ENCODE measurements at regions not wholly inside any gene's neighbourhood (a gene's known extent, or its start where the extent isn't known, plus 50 kb on each side); places are given as distances from the start of the nearest gene placed in this dataset.
"Not testable (repeated sequence)": the region's sequence is repeated elsewhere in the genome, so short reads cannot be mapped to it uniquely, and the experiment has no call there.

- Histone ChIP-seq H3K9ac (ENCODE audit: low read depth, low read length) (no peak overlapping the region), H3K36me3 (ENCODE audit: control insufficient read depth, insufficient read depth, low read length) (no peaks in the 10 kb centered on the region), H3K27me3 (ENCODE audit: control insufficient read depth, insufficient read depth, low read length) (no peaks in the 10 kb centered on the region), H3K4me1 (ENCODE audit: control insufficient read depth, insufficient read depth, low read length) (no peaks in the 10 kb centered on the region), H3K4me3 (ENCODE audit: low read depth, low read length) (no peak overlapping the region), H3K27ac (ENCODE audit: low read depth, low read length) (no peak overlapping the region), H3K9me3 (ENCODE audit: control insufficient read depth, insufficient read depth, low read length) (no peaks in the 10 kb centered on the region)
These were observed 908.4 kb upstream of the ADGRL4 start for GRCh38 chr1:79914896-79915295.

GRCh38 chr1:79912813-79913212 is 906.3 kb upstream of the ADGRL4 start:
- Histone ChIP-seq H3K4me3 (ENCODE audit: low read depth, low read length) (no peak overlapping the region), H3K9ac (ENCODE audit: low read depth, low read length) (no peak overlapping the region), H3K9me3 (ENCODE audit: control insufficient read depth, insufficient read depth, low read length) (no peaks in the 10 kb centered on the region), H3K36me3 (ENCODE audit: control insufficient read depth, insufficient read depth, low read length) (no peaks in the 10 kb centered on the region), H3K27me3 (ENCODE audit: control insufficient read depth, insufficient read depth, low read length) (no peaks in the 10 kb centered on the region), H3K27ac (ENCODE audit: low read depth, low read length) (no peak overlapping the region), H3K4me1 (ENCODE audit: control insufficient read depth, insufficient read depth, low read length) (peaks cover 7% of the 10 kb centered on the region; the same call in 1 of the 2 replicates)

GRCh38 chr1:79903321-79903720 is 896.8 kb upstream of the ADGRL4 start:
- Histone ChIP-seq H3K36me3 (ENCODE audit: control insufficient read depth, insufficient read depth, low read length) (no peaks in the 10 kb centered on the region), H3K9me3 (ENCODE audit: control insufficient read depth, insufficient read depth, low read length) (no peaks in the 10 kb centered on the region), H3K27me3 (ENCODE audit: control insufficient read depth, insufficient read depth, low read length) (no peaks in the 10 kb centered on the region), H3K27ac (ENCODE audit: low read depth, low read length) (no peak overlapping the region), H3K4me3 (ENCODE audit: low read depth, low read length) (no peak overlapping the region), H3K9ac (ENCODE audit: low read depth, low read length) (no peak overlapping the region), H3K4me1 (ENCODE audit: control insufficient read depth, insufficient read depth, low read length) (peaks cover 3% of the 10 kb centered on the region; the same call in 1 of the 2 replicates)

GRCh38 chr1:79902418-79902817 is 895.9 kb upstream of the ADGRL4 start:
- Histone ChIP-seq H3K4me3 (ENCODE audit: low read depth, low read length) (no peak overlapping the region), H3K36me3 (ENCODE audit: control insufficient read depth, insufficient read depth, low read length) (no peaks in the 10 kb centered on the region), H3K27ac (ENCODE audit: low read depth, low read length) (no peak overlapping the region), H3K9ac (ENCODE audit: low read depth, low read length) (no peak overlapping the region), H3K9me3 (ENCODE audit: control insufficient read depth, insufficient read depth, low read length) (no peaks in the 10 kb centered on the region), H3K27me3 (ENCODE audit: control insufficient read depth, insufficient read depth, low read length) (no peaks in the 10 kb centered on the region), H3K4me1 (ENCODE audit: control insufficient read depth, insufficient read depth, low read length) (no peaks in the 10 kb centered on the region)

GRCh38 chr1:79899914-79900313 is 893.4 kb upstream of the ADGRL4 start:
- no peaks in the 10 kb centered on the region for H3K36me3 ChIP-seq (ENCODE audit: control insufficient read depth, insufficient read depth, low read length)
- H3K9ac ChIP-seq (ENCODE audit: low read depth, low read length) = no peak overlapping the region
- H3K4me1 ChIP-seq (ENCODE audit: control insufficient read depth, insufficient read depth, low read length) = no peaks in the 10 kb centered on the region
- H3K9me3 ChIP-seq (ENCODE audit: control insufficient read depth, insufficient read depth, low read length) = no peaks in the 10 kb centered on the region
- no peaks in the 10 kb centered on the region for H3K27me3 ChIP-seq (ENCODE audit: control insufficient read depth, insufficient read depth, low read length)
- H3K27ac ChIP-seq (ENCODE audit: low read depth, low read length) = no peak overlapping the region
- no peak overlapping the region for H3K4me3 ChIP-seq (ENCODE audit: low read depth, low read length)

GRCh38 chr1:79896140-79896539 is 889.6 kb upstream of the ADGRL4 start:
- no peaks in the 10 kb centered on the region for H3K27me3 ChIP-seq (ENCODE audit: control insufficient read depth, insufficient read depth, low read length)
- no peaks in the 10 kb centered on the region for H3K4me1 ChIP-seq (ENCODE audit: control insufficient read depth, insufficient read depth, low read length)
- H3K27ac ChIP-seq (ENCODE audit: low read depth, low read length) = no peak overlapping the region
- H3K9me3 ChIP-seq (ENCODE audit: control insufficient read depth, insufficient read depth, low read length) = no peaks in the 10 kb centered on the region
- H3K4me3 ChIP-seq (ENCODE audit: low read depth, low read length) = no peak overlapping the region
- H3K9ac ChIP-seq (ENCODE audit: low read depth, low read length) = no peak overlapping the region
- no peaks in the 10 kb centered on the region for H3K36me3 ChIP-seq (ENCODE audit: control insufficient read depth, insufficient read depth, low read length)

- Histone ChIP-seq H3K27me3 (ENCODE audit: control insufficient read depth, insufficient read depth, low read length) (no peaks in the 10 kb centered on the region), H3K9ac (ENCODE audit: low read depth, low read length) (no peak overlapping the region), H3K9me3 (ENCODE audit: control insufficient read depth, insufficient read depth, low read length) (no peaks in the 10 kb centered on the region)
These were observed 889.0 kb upstream of the ADGRL4 start for GRCh38 chr1:79895573-79895972.

GRCh38 chr1:79894129-79894528 is 887.6 kb upstream of the ADGRL4 start:
- not testable (repeated sequence) for H3K9me3 ChIP-seq (ENCODE audit: control insufficient read depth, insufficient read depth, low read length); H3K36me3 ChIP-seq (ENCODE audit: control insufficient read depth, insufficient read depth, low read length); H3K27me3 ChIP-seq (ENCODE audit: control insufficient read depth, insufficient read depth, low read length); H3K9ac ChIP-seq (ENCODE audit: low read depth, low read length); H3K4me3 ChIP-seq (ENCODE audit: low read depth, low read length); H3K27ac ChIP-seq (ENCODE audit: low read depth, low read length); H3K4me1 ChIP-seq (ENCODE audit: control insufficient read depth, insufficient read depth, low read length)

More at GRCh38 chr1:79895573-79895972, 889.0 kb upstream of the ADGRL4 start:
- no peak overlapping the region for H3K4me3 ChIP-seq (ENCODE audit: low read depth, low read length)
- no peaks in the 10 kb centered on the region for H3K4me1 ChIP-seq (ENCODE audit: control insufficient read depth, insufficient read depth, low read length)
- no peak overlapping the region for H3K27ac ChIP-seq (ENCODE audit: low read depth, low read length)
- no peaks in the 10 kb centered on the region for H3K36me3 ChIP-seq (ENCODE audit: control insufficient read depth, insufficient read depth, low read length)

GRCh38 chr1:79887059-79887458 is 880.5 kb upstream of the ADGRL4 start:
- H3K36me3 ChIP-seq (ENCODE audit: control insufficient read depth, insufficient read depth, low read length) = no peaks in the 10 kb centered on the region

GRCh38 chr1:79885101-79885500 is 878.6 kb upstream of the ADGRL4 start:
- H3K4me3 ChIP-seq (ENCODE audit: low read depth, low read length) = no peak overlapping the region
- no peaks in the 10 kb centered on the region for H3K4me1 ChIP-seq (ENCODE audit: control insufficient read depth, insufficient read depth, low read length)
- no peaks in the 10 kb centered on the region for H3K27me3 ChIP-seq (ENCODE audit: control insufficient read depth, insufficient read depth, low read length)
- H3K27ac ChIP-seq (ENCODE audit: low read depth, low read length) = no peak overlapping the region
- H3K9ac ChIP-seq (ENCODE audit: low read depth, low read length) = no peak overlapping the region
- H3K36me3 ChIP-seq (ENCODE audit: control insufficient read depth, insufficient read depth, low read length) = no peaks in the 10 kb centered on the region
- peaks cover 17% of the 10 kb centered on the region for H3K9me3 ChIP-seq (ENCODE audit: control insufficient read depth, insufficient read depth, low read length)

More at GRCh38 chr1:79887059-79887458, 880.5 kb upstream of the ADGRL4 start:
- no peak overlapping the region for H3K9ac ChIP-seq (ENCODE audit: low read depth, low read length)
- H3K9me3 ChIP-seq (ENCODE audit: control insufficient read depth, insufficient read depth, low read length) = peaks cover 17% of the 10 kb centered on the region
- H3K4me1 ChIP-seq (ENCODE audit: control insufficient read depth, insufficient read depth, low read length) = no peaks in the 10 kb centered on the region
- H3K27me3 ChIP-seq (ENCODE audit: control insufficient read depth, insufficient read depth, low read length) = no peaks in the 10 kb centered on the region
- H3K4me3 ChIP-seq (ENCODE audit: low read depth, low read length) = no peak overlapping the region
- no peak overlapping the region for H3K27ac ChIP-seq (ENCODE audit: low read depth, low read length)

- H3K4me3 ChIP-seq (ENCODE audit: low read depth, low read length) = no peak overlapping the region
- no peaks in the 10 kb centered on the region for H3K36me3 ChIP-seq (ENCODE audit: control insufficient read depth, insufficient read depth, low read length)
- H3K27ac ChIP-seq (ENCODE audit: low read depth, low read length) = no peak overlapping the region
- H3K27me3 ChIP-seq (ENCODE audit: control insufficient read depth, insufficient read depth, low read length) = no peaks in the 10 kb centered on the region
- no peaks in the 10 kb centered on the region; the same call in none of the 2 replicates for H3K9me3 ChIP-seq (ENCODE audit: control insufficient read depth, insufficient read depth, low read length)
- no peak overlapping the region for H3K9ac ChIP-seq (ENCODE audit: low read depth, low read length)
- no peaks in the 10 kb centered on the region for H3K4me1 ChIP-seq (ENCODE audit: control insufficient read depth, insufficient read depth, low read length)
These were observed 870.6 kb upstream of the ADGRL4 start for GRCh38 chr1:79877086-79877485.

GRCh38 chr1:79875187-79875586 is 868.7 kb upstream of the ADGRL4 start:
- Histone ChIP-seq H3K27ac (ENCODE audit: low read depth, low read length) (no peak overlapping the region), H3K36me3 (ENCODE audit: control insufficient read depth, insufficient read depth, low read length) (no peaks in the 10 kb centered on the region), H3K9ac (ENCODE audit: low read depth, low read length) (no peak overlapping the region), H3K27me3 (ENCODE audit: control insufficient read depth, insufficient read depth, low read length) (no peaks in the 10 kb centered on the region), H3K4me3 (ENCODE audit: low read depth, low read length) (no peak overlapping the region), H3K4me1 (ENCODE audit: control insufficient read depth, insufficient read depth, low read length) (no peaks in the 10 kb centered on the region), H3K9me3 (ENCODE audit: control insufficient read depth, insufficient read depth, low read length) (no peaks in the 10 kb centered on the region; the same call in none of the 2 replicates)

Data from HUES48 (cell line).